DMS153 treated with DMSO at 0.1 percent for 48 hours (cell line): ENCODE measurements at regions not wholly inside any gene's neighbourhood (a gene's known extent, or its start where the extent isn't known, plus 50 kb on each side); places are given as distances from the start of the nearest gene placed in this dataset.
"Not testable (repeated sequence)": the region's sequence is repeated elsewhere in the genome, so short reads cannot be mapped to it uniquely, and the experiment has no call there.

Source experiments
- DNase-seq: peaks from one replicate; lab custom pipeline; 2025; ENCODE audit not compliant: unreplicated experiment; lab: John Stamatoyannopoulos, UW

DNA sequence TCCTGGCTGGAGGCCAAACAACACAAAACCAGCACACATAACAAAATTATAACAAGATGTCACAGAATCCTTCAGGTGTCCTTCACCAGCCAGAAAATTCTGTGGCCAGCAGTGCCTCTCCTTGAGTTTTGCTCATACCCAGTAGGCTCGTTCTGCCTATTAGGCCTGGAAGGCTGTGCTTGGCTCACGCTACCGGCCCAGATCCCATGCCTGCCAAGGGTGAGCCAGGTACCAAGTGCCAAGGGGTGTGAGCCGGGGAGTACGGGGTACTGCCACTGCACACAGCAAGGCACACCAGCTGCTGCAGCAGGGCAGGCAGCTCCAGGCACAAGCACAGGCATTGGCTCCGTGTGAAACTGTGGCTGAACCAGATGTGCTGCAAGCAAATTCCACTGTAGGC lies 1562.0 kb downstream of the REEP3 start:
- DNase-seq, result no peak

DNA sequence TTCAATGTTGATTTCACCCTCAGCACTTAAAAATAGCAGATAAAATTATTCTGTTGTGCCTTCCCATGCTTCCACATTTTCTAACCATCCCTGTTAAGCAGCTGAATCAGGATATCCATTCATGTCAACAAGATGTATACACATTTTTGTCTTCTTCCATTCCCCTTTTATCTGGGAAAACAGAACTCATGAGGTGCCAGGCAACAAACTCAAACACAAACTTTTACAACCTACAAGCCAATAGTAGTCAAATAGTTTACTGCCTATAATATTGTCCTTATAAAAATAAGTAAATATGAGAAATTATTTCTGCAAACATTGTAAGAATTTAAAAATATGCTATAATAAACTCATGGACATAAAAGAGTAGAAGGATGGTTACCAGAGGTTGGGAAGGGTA lies 1569.8 kb downstream of the REEP3 start:
- no peak for DNase-seq

DNA sequence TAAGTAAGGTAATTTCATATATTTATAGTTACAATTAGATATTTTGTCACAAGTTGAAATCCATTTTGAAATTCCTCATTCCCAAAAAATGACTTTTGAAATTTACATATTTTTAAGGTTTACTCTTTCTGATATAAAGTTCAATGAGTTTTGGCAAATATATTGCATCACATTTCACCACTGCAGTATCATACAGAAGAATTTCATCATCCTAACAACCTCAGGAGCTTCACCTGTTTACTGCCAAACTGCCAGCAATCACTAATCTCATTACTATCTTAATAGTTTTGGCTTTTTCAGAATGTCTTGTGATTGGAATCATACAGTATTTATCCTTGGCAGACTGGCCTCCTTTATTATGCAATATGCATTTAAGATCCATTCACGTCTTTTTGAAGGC lies 1578.9 kb downstream of the REEP3 start:
- no peak for DNase-seq

DNA sequence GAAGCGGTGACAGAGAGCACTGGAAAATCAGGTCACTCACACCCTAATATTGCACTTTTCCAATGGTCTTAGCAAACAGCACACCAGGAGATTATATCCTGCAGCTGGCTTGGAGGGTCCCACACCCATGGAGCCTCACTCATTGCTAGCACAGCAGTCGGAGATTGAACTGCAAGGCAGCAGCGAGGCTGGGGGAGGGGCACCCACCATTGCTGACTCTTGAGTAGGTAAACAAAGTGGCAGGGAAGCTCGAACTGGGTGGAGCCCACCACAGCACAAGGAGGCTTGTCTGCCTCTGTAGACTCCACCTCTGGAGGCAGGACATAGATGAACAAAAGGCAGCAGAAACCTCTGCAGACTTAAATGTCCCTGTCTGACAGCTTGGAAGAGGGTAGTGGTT lies 1579.7 kb downstream of the REEP3 start:
- not testable (repeated sequence) for DNase-seq

DNA sequence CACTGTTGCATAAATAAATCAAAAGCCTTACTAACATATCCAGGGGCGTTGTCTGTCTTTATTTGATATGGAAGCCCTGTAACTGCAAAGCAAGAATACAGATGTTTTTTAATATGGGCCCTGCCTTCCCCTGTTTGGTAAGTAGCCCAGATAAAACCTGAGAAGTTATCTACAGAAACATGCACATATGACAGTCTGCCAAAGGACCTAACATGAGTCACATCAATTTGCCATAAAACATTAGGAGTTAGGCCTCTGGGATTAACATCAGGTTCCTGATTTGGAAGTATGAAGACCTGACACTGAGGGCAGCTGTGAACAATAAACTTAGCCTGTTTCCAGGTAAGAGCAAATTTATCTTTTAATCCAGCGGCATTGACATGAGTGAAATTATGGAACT lies 1588.8 kb downstream of the REEP3 start:
- no peak for DNase-seq

DNA sequence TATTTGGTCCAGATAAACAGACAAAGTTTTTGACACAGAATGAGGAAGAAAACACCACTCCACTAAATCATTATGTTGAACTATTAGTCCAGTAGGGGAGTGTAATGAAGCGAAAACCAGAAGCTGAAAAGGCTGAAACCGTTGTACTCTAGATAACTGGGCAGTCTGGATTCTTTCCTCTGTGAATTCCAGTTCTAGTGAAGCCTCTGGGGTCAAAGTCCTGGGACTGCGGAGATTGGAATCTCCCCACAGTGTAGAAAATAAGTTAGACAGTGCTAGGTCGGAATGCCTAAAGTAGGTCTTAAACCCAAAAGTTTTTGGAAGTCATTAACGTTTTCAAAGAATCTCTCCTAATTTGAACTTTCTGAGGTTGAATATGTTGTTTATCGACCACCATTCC lies 1589.9 kb downstream of the REEP3 start:
- DNase-seq, result not testable (repeated sequence)

DNA sequence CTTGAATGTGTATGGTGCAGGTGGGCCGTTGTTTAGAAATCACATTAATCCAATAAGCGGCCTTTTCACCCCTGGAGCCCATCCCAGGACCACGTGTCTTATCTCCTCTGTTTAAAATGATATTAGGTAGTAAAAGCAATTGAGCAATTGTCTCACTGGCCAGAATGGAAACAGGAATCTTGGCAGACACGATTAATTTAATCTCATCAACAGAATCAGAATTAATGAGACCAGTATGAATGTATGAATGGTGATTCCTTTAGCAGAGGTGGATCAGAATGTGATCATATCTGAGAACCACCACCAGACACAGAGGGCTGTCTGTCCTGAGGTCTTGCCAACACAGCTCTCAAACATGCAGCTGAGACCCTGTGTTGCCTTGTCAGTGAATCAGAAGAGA lies 1591.4 kb downstream of the REEP3 start:
- no peak for DNase-seq

DNA sequence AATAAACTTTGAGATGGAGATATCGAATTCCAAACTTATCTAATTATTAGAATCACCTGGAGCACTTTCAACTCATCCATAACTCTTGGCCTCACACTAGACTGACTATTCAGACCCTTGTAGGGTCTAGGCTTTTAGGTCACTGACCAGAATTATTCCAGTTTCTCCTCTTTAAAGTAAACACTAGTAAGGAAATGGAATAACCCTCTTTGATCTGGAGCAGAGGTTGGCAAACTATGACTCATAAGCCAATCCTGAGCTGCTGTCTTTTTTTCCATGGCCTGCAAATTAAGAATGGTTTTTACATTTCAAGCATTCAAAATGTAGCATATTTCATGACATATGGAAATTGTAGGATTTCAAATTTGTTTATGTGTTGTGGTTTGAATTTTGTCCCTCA lies 1601.9 kb downstream of the REEP3 start:
- no peak for DNase-seq

DNA sequence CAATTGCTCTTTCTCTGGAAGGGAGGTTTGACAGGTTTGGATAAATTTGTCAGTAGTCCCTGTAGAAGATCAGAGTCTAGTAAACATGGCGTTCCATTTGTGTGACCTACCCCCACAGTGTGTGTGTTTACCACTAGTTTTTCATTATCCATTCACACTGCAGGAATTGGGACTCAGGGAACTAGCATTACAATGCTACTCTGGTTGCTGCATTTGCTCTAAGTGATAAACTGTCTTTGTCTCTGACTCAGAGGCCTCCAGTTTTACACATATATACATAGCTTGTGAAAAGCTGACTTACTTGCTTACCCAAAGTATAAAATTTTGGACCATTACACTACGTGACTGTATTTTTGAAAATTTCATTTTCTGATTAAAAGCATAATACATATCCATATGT lies 1604.0 kb downstream of the REEP3 start:
- DNase-seq, result no peak

DNA sequence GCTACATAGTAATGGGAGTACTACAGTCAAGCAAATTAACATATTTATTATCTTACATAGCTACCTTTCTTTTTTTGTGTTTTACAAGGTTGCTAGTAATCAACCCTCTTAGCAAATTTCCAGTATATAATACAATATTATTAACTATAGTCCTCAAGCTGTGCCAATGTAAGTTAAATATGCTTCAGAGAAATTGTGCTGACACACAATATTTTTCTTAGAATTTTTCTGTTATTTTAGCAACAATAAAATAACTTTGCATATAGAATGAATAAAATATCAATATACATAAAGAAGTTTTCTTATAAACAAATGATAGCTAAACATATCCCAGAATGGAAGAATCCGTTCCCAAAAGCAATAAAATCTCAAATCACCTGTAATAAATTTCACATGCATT lies 1605.1 kb downstream of the REEP3 start:
- DNase-seq, result no peak

DNA sequence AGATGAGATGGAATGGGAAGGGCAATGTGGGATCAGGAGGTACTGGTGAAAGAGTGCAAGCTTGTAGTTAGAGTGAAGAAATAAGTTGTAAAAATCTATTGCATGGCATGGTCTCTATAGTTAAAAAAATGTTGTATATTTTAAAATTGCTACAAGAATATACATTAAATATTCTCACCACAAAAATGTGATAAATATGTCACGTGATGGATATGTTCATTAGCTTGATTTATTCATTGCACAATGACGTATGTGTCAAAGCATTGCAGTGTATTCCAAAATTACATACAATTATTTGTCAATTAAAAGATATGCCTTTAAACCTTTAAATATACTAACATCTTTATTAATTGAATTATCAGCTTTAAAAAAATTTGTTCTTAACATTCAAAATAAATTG lies 1607.1 kb downstream of the REEP3 start:
- no peak for DNase-seq

DNA sequence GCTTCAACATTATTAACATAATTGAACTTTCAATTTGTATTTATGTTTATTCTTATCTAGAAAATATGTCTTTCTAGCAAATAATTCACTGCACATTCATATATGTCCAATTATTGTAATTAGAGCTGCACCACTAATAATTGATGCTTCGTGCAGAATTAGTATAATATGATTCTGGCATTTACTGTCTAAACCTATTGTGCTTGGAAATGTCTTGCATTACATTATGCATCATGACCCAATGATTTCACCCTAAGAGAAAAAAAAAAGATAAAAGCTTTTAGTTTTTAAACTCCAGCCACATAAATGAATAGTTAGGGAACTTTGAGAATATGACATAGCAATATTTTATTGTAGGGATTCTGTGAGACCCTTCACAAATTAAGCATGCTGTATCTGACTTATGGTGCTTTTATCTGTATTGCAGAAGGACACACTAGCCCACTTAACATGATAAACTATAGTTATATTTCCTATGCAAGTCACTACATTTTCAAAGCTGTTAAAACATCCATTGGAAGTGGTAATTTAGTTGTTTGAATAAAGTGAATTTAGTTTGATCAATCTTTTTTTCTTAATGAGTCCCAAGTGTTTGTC lies 1609.1 kb downstream of the REEP3 start:
- DNase-seq, result no peak

DNA sequence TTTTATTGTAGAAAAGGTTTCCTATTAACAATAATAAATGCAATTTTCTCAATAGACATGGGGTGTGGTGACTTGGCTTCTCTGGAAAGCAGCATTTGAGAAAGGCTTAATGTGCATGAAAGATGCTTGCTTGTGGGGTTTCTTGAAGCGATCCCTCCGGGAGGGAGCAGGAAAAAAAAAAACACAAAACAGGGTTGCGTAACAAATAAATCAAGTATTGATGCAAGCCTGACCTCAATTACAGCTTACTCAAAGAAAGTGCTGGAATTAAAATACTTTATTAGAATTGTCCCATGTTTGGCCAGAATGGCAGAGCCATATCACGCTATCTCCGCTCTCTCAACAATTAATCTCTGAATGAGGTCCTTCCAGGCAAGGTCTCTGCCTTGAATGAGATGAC lies 1612.5 kb downstream of the REEP3 start:
- no peak for DNase-seq

DNA sequence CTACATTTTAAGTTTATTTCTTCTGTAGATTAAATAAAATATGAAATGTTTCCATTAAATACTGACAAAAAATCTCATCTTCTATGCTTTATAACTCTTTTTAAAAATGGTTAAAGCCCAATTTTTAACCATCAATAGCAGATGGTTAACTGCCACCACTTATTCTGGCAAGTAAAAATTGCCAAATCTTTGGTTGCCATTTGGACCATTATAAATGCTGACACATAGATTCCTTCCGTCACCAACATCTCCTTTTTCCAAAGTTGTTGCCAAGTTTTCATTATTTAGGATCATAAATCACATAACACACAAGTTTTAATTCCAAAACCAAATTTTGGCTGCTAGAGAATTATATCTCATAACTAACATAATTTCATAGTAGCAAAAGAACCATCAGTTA lies 1614.3 kb downstream of the REEP3 start:
- DNase-seq, result no peak

DNA sequence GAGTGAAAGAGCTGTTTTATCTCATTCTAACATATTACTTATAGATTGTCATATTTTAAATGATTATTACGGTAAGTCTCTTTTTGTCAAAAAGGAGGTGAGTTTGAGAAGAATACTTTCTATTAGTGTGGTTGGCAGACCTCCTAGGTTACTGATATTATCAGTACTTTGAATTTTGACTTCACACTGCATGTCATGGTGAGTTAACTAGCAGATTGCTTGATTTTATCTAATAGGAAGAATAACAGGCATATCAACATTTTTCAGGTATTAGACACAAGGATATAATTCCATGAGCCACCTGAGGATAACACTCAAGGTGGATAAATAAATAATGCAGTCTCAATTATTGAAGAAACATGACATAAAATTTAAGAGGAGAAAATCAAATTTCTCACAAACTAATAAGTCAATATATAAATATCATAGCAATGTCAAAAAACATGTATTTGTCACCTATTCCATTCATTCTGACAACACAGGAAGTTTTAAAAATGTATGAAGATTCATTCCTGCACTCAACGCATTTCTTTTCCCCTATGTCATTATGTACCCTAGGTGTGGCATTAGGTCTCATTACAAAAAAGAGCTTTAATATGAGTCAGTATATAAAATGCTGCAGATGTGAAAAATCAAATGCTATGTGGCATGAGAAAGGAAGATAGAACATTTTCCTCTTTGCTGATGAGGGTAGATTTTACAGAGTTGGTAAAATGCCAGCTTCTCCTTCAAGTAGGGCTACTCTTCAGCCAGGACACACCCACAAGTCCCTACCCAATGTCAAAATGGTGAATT lies 1621.6 kb downstream of the REEP3 start:
- DNase-seq, result no peak

DNA sequence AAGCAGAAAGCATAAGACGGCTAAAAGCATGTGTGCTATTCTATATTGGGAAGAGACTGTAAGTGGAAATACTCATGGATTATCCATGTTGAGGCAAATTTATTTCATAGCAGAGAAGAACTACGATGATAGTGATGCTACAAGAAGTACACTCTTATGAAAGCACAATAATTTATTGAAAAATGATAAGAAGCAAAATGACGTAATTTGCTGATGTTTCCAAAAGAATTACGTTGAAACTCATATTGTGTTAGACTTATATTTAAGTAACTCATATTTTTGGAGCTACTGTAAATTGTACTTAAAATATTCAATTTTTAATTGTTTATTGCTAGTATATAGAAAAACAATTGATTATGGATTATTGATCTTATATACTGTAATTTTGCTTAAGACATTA lies 1622.5 kb downstream of the REEP3 start:
- no peak for DNase-seq

DNA sequence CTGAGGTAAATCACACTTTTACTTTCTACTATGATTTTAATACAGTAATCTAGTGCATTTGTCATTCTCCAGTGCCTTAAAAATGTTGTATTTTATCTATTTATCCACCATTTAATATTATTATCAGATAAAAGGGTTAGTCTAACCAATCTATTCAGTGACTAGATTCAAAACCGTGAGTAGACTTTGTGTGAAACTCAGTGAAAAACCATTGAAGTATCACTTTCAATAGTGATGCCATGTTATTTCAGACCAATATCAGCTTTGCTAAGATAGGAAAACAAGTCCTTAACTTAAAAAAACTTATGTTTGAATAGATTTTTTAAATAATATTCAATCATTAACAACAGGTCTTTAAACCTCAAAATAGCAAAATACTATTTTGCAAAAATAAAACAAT lies 1628.7 kb downstream of the REEP3 start:
- DNase-seq, result no peak

DNA sequence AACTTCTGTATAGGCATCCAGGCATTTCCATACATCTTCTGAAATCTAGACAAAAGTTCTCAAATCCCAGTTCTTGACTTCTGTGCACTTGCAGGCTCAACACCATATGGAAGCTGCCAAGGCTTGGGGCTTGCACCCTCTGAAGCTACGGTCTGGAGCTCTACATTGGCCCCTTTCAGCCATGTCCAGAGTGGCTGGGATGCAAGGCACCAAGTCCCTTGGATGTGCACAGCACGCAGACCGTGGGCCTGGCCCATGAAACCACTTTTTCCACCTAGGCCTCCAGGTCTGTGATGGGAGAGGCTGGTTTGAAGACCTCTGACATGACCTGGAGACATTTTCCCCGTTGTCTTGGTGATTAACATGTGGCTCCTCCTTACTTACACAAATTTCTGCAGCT lies 1645.1 kb downstream of the REEP3 start:
- DNase-seq, result no peak

DNA sequence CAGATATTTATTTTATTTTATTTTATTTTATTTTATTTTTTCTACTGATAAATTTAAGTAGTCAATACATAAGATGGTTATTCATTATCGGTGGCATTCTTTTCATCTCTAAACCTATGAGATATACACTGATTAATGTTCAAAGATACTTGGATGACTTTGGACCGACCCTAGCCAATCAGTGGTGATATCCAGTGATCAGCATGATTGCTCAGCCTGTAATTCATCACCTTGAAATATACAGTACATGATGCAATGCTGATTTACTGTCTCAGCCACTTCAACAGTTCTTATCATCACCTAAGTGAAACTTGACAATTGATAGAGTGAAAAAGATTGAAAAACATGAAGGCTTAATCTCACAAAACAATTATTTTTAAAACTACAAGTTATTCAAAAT lies 1651.0 kb downstream of the REEP3 start:
- DNase-seq, result no peak

DNA sequence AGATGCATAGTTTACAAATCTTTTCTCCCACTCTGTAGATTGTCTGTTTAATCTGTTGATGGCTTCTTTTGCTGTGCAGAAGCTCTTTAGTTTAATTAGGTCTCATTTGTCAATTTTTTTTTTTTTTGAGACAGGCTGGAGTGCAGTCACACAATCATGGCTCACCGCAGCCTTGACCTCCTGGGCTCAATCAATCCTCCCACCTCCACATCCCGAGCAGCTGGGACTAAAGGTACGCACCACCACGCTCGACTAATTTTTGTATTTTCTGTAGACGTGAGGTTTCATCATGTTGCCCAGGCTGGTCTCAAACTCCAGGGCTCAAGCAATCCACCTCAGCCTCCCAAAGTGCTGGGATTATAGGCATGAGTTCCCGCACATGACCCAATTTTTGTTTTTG lies 1655.8 kb downstream of the REEP3 start:
- DNase-seq, result no peak

DNA sequence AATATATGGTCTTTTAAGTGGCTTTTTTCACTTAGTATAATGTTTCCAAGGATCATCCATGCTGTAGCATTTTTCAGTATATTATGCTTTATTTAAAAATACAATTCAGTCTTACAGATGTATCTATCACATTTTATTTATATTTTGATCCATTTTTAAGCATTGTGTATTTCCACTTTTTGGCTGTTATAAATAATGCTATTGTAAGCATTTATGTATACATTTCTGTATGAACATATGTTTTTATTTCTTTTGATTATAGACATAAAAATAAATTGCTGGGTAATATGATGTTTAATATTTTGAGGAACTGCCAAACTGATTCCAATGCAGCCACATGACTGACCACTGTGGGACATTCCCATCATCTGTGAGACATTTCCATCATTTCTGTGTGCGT lies 1662.0 kb downstream of the REEP3 start:
- no peak for DNase-seq

DNA sequence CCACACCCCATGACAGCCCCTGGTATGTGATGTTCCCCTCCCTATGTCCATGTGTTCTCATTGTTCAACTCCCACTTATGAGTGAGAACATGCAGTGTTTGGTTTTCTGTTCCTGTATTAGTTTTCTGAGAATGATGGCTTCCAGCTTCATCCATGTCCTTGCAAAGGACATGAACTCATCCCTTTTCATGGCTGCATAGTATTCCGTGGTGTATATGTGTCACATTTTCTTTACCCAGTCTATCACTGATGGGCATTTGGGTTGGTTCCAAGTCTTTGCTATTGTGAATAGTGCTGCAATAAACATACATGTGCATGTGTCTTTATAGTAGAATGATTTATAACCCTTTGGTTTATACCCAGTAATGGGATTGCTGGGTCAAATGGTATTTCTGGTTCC lies 1665.5 kb downstream of the REEP3 start:
- not testable (repeated sequence) for DNase-seq

DNA sequence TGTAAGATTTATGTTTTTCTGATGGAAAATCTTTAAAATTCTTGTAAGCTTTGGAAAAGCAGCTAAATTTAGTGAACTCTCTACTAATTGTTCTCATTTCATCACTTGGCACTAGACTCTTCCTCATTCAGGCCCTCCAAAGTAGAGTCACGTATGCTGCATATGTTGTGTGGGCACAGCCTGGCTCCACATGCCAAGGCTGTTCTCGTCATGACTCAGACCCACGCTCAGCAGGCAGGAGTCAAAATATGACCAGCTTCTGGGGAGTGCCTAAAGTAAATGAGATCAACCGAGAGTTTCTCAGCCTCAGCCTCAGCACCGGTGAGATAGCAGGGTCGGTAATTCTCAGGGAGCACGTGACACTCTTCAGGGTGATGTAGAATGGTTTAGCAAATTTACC lies 1672.9 kb downstream of the REEP3 start:
- no peak for DNase-seq
